HK-2 (cell line): ENCODE measurements at regions not wholly inside any gene's neighbourhood (a gene's known extent, or its start where the extent isn't known, plus 50 kb on each side); places are given as distances from the start of the nearest gene placed in this dataset.
"Not testable (repeated sequence)": the region's sequence is repeated elsewhere in the genome, so short reads cannot be mapped to it uniquely, and the experiment has no call there.

Experiments used
- DNase-seq: peaks from one replicate; pipeline ENCODE4 v3.0.0-alpha.2; 2018; ENCODE audit not compliant: unreplicated experiment

DNA sequence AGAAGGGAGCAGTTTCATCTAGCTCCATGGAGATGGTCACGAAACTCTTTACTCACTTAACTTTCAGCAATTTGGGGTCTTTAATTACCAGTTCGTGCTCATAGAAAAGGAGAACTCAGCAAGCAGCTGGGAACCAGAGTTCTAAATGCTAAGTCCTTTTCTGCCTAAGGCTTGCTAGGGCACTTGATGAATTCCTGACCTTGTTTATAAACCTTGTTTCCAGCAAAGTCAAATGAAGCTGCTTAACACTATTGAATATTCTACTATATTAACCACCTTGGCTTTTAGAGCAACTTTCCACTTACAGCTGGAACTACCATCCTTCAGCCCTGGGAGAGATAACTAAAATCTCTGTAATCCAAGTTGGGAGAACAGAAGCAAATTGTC lies 79.5 kb upstream of the TSC22D2 start:
- no peak for DNase-seq

DNA sequence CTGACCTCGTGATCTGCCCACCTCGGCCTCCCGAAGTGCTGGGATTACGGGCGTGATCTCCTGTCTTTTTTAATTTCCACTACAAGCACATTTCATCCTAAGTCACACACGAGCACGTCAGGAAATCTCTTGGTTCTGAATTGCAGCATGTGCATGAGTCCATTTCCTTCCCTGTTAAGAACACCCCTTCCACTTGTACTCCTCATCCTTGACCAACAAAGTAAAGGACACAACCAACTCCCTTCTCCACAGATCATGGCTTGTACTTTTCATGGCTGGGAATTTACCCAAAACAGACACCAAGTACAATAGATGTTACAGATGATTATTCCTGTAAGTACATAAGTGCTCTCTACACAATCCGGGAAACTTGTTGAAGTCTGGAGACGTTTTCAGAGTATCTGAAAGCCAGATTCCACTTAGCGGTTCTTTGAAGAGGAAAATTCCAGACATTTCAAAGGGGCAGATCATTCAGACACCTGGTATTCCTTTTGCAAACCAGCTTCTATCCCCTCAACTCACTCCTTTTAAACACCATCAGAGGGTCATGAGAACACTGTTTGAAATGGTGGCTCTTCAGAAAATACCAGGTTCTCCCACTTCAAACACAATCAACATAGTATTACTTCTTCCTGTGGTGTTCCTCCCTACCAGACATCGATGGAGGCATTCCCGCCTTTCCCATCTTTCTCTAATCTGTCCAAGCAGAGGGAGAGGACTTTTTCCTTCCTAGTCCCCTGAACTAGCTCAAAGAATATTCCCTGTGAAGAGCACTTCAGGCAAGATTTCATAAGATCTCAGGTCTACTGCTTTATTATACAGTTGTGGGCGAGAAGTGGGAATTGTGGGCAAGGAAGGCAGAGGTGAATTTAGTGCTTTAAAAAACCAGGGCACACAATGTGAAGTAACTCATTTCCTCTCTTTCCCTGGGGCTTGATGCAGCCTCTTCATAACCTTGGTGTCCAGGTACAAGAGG lies 80.1 kb upstream of the TSC22D2 start:
- no peak for DNase-seq

DNA sequence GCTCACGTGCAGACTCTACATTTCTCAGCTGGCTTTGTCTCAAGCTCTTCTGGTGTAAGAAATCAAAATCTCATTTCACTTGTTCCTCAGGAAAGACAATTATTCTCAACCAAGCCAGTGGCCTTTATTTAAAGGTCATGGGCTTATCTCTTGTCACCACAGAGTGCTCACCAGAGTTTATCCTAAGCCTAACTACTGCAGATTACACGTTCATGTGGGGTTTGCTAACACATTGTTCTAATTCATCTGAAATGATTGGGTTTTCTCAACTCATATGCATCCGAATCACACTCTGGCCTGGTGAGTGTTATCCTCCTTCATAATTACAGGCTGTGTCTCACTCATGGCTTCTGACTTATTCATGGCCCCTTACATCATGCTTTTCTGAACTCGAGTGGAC lies 83.3 kb upstream of the TSC22D2 start:
- DNase-seq: no peak

DNA sequence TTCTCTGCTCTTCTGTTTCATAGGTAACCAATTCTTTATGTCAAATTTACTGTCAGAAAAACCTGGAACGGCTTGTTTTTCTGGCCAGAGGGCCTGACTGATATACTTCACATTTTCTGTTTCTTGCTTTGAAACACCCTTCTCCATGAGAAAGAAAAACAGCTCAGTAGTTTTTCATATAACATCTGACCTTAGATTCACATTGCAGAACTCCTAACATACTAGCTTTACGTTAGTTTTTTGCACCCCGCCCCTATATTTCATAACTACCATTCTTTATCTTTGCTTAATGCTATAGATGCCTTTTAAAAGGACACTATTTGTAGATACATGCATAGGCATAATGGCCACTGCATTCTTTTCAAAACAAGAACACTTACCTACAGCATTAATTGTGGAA lies 83.9 kb upstream of the TSC22D2 start:
- no peak for DNase-seq

DNA sequence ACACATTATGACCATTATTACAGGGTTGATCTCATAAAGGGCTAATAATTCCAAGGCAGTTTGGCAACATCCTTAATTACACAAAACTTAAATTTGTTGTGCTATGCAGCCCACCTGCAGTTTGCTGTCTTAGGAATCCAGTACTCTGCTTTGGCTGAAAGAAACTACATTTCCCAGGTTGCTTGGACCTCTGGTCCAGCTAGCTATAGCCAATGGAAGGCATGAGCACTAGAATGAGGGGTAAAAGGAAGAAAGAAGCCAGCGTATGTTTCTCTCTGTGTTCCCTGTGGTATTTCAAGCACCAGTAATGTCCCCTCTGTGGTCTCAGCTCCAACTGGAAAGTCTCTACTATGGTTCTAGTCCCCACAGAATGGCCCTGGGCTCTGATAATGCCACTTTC lies 84.3 kb upstream of the TSC22D2 start:
- DNase-seq: no peak

DNA sequence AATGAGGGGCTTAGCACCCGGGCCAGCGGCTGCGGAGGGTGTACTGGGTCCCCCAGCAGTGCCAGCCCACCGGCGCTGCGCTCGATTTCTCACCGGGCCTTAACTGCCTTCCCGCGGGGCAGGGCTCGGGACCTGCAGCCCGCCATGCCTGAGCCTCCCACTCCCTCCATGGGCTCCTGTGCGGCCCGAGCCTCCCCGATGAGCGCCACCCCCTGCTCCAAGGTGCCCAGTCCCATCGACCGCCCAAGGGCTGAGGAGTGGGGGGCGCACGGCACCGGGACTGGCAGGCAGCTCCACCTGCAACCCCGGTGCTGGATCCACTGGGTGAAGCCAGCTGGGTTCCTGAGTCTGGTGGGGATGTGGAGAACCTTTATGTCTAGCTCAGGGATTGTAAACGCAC lies 85.0 kb upstream of the TSC22D2 start:
- DNase-seq: not testable (repeated sequence)

DNA sequence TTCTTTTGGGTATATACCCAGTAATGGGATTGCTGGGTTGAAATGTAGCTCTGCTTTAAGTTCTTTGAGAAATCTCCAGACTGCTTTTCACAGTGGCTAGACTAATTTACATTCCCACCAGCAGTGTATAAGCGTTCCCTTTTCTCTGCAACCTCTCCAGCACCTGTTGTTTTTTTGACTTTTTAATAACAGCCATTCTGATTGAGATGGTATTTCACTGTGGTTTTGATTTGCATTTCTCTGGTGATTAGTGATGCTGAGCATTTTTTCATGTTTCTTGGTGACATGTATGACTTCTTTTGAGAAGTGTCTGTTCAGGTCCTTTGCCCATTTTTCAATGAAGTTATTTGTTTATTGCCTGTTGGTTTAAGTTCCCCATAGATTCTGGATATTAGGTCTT lies 87.1 kb upstream of the TSC22D2 start:
- not testable (repeated sequence) for DNase-seq

DNA sequence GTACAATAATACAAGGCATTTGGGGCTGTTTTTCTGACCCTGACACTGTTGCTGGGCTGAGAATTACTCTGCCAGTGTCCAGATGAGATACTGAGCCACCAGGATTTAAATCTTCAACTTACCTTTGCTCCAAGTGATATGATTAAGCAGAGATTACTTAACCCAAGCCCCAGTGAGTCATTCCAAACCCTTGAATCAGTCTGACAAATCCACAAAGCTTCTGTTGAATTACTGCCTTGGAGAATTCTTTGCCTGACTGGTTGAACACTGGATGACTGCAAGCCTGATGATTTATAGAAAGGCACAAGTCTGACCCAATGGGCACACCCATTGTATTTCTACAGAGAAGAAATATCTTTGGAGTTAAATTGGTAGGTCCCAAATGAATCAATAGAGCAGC lies 88.2 kb upstream of the TSC22D2 start:
- peak; percentile 50 for DNase-seq

DNA sequence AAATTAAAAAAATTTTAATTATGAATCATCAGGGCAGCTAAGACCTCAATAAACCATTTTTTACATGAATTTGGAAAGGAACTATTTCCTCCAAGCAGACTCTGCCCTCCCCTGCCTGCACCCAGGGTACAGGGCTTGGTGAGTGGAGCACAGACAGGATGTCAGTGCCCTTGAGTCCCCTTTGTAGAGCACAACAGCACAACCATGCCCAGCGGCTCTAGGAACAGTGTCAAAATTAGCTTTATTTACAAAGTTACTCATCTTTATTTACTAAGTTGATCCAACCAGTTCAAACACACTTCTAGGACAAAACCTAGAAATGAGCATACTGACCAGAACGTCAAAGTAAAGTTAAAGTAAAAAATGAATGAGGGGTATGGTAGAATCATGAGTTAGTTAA lies 90.6 kb upstream of the TSC22D2 start:
- DNase-seq: no peak

DNA sequence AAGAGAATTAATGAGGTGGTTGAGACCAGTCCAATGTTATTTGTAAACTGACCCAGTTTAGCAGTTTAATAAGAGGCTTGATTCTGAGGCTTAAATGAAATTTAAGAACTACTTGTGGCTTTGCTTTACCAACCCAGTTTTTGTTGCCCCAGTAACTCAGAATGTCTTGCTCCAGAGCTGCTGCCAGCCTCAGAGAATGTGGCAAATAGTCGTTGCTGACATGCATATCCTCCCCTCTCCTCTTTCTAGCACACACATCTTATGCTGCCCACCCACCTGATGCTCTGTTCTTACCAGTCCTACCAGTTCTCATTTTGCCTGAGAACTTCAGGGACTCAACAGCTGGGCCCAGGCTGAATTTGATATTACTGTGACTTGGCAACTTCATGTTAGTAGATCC lies 92.4 kb upstream of the TSC22D2 start:
- DNase-seq: no peak

DNA sequence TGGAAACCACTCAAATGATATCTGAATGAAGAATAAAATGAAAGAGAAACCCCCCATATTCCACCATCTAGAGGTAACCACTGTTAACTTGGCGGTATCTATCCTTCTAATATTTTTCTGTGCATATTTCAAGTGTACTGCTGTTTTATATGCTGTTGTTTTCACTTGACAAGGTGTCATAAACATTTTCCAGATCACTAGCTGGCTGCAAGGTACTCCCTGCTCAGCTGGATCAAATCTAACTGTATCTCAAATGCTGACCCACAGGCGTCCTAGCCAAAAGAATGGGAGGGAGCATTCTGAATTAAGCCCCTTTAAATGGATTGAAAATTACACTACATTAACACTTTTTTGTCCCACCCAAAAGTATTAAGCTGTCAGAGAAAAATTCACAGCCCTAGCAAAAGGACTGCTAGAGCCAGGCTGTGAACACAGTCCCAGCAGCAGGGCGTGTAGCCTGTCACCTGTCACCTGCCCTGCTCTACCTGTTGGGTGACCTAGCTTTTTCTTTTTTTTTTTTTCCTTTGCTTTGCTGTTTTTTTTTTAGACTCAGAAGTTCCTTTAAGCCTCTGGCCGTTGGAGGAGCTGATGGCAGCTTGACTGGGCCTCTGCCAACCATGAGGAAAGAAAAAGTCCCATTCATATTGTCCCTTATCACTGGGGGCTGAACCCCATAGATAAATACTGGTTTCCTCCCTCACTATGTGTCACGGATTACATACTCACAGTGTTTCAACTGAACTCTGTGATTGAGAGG lies 93.7 kb upstream of the TSC22D2 start:
- DNase-seq: no peak

DNA sequence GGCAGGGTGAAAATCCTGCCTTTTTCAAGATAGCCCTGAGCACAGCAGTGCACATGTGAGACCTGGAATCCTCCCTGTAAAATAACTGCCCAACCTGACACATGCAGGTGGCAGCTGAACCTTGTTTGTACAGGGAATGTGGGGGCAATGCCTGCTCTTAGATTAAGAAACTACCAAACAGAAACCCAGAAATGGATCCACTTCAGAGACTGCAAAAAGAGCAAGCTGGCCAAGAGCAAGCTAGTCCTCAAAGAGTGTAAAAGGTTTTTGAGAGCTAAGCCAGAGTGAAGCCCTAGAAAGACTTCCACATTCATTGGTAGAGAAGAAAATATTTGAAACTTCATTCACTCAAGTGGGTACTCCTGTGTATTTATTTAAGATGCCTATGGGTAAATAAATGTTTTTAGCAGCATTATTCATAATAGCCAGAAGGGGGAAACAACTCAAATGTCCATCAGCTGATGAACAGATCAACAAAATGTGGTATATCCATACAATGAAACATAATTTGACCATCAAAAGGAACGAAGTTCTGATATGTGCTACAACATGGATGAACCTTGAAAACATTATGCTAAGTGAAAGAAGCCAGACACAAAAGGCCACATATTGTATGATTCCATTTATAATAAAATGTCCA lies 96.0 kb upstream of the TSC22D2 start:
- no peak for DNase-seq

DNA sequence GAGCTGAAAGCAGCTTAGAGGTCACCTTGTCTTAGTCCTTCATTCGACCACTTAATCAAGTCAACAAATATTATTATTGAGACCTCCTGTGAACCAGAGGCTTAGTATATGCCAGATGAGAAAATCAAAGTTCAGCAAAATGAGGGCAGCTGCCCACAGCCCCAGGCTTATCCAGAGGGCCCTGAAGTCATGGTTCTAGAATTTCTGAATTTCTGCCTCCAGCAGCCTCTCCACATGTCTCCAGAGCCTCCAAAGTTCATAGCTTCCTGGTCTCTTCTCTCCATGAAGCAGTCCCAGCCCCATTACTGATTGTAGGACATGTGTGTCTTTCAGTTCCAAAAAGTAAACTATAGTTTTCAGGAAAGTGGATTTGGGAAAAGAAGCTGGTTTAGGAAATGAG lies 96.9 kb upstream of the TSC22D2 start:
- DNase-seq: no peak

DNA sequence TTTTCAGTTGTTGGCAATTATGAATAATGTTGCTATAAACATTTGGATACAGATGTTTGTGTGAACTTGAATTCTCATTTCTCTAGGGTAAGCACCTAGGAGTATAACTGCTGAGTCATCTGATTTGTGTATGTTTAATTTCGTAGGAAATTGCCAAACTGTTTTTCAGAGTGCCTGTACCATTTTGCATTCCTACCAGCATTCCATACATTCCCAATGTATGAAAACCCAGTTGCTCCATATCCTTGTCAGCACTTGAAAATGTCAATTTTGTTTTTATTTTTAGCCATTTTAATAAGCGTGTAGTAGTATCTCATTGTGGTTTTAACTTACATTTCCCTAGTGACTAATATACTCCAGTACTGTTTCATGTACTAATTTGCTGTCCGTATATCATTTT lies 98.5 kb upstream of the TSC22D2 start:
- DNase-seq: no peak

DNA sequence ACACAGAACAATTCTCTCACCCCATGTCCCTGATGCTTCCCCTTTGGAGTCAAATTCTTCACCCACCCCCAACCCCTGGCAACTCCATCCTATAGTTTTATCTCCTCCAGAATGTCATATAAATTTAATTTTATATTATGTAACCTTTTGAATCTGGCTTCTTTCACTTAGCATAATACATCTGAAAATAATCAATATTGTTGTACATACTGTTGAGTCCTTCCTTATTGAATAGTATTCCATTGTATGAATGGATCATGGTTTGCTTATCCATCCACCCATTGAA lies 98.9 kb upstream of the TSC22D2 start:
- no peak for DNase-seq

DNA sequence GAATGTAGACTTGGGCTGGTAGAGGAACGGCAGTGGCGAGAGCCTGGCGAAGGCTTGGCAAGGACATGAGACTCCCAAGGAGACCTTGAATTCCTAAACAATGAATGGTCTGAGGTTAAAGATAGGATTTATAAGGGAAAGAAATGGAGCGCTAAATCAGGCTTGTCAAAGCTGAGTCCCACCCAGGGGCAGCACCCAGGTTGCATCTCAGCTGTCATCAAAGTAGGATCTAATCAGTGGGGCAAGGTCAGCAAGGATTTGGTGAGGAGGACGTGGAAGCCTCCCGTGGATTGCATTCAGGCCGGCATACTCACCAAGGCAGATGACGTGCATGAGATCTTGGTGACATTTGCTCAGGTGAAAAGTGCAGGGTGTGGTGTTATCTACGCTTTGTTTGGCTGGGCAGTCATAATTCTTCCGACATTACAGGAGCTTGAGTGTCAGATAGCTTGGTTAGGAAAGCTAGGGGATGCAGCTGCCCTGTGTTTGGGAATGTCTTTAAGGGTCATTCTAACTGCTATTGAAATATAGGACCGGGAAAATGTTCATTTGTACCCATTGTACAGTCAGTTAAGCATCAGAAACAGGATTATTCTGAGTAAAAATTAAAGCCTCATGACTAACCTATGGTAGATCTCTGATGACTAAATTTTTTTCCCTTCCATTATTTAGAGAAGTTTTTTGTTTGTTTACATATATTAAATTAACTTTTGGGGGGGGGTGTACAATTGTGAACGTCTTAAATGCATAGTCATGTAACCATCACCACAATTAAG lies 99.4 kb upstream of the TSC22D2 start:
- no peak for DNase-seq

DNA sequence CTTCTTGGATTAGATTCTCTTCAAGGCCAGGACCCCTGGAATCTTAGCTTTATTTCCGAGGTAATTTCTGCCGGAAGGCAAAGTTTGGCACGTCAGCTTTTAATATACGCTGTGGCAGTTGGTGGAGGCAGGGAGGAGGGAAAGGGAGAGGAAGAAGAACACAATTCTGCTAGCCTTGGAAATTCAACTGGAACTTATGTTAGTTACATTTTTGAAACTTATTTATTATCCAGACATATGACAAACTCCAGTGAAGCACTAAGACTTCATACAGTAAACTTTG lies 100.1 kb upstream of the TSC22D2 start:
- DNase-seq: no peak

DNA sequence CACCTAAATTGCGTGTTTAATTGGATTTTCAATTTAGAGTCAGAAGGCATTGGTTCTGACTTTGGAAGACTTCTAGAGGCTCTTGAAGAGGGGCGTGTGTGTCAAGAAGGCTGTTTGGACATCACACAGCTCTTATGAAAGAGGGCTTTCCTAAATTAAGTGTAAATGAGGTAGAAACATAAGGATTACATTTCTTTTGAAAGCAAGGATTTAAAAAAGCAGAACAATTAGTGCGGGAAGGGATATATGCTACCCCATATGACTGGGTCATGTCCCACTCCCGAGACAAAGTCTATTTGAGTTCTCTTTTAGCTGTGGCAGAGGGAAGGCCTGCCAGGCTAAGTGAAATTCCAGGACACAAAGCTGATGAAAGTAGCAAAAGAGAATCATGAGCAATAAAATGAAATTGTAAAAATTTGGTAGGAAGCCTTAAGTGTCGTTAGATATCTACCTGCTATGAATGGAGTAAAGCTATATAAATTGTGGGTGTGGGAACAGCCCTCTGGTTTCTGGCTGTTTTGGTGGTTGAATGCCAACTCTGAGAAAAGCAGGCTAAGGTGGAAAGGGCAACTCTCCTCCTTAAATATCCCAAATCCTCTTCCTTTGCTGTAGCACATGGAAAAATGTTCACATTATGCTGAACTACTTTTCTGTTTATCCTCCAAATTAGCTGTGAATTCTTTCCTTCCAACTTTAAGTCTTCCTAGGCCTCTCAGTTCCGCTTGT lies 100.6 kb upstream of the TSC22D2 start:
- no peak for DNase-seq

DNA sequence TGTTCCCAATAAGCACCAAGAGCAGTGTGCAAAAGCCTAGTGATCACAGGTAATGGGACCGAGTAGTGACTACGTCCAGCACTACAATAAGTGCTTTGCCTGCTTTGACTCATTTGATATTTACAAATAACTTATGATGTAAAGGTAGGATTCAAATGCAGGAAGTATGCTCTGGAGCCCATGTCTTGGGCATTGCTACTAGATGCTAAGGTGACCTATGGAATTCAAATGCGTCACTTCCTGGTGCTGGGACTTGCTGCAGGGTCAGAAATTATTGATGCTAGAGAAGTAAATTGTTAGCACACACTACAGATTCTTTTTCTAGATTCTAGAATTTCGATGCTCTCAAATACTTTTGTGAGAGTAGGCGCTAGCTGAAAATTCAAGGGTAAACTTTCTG lies 101.2 kb upstream of the TSC22D2 start:
- no peak for DNase-seq

DNA sequence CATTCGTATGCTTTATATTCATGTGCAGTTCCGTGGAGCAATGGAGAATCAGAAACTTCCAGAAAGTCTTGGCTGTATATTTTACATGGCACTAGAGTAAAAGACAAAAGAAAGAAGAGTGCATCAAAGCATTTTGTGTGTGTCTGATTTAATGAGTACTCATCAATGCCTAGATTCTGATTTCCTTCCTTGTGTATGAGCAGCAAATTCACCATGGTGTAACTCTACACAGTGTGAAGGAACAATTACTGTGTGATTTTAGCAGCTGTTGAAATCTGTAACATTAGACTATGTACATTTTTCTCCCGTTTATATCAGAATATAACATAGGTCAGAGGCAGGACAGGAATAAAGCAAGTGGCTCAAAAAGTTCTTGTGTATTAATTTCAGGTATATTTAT lies 102.0 kb upstream of the TSC22D2 start:
- DNase-seq: no peak

DNA sequence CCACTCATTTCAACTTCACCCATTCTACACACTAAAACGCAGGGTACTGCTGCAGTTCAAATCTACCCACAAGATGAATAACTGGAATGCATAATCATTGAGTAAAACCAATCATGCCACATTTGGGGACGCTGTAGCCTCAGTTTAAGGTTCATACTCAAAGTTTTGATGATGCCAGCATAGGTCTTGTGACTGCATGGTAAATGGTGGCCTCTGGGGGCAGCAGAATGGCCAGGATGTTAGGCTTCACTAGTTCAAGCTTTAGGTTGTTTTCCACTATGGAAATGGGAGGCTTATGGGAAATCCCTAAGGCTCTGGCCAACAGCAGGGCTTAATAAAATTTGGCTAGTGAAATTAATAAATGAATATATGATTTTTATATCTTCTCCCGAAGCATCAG lies 104.3 kb upstream of the TSC22D2 start:
- DNase-seq: no peak

DNA sequence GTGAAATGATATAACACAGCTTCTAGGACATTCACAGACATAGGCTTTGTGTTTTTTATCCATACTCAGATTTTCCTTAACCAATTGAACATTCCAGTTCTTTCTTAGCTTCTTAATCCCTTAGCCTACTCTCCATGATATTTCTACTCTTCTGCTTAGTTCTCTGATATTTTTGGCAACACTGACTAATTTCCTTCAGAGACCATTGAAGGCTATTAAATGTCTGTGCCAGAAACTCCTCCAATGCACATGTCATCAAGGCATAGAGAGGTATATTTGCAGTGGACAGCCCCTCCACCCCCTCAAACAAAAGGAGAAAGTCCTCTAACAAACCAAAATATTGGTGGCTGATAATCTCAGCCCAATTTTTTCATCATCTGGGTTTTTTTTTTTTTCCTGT lies 105.9 kb upstream of the TSC22D2 start:
- DNase-seq: no peak
